ENCODE measurements at regions not wholly inside any gene's neighbourhood (a gene's known extent, or its start where the extent isn't known, plus 50 kb on each side); places are given as distances from the start of the nearest gene placed in this dataset.
"Not testable (repeated sequence)": the region's sequence is repeated elsewhere in the genome, so short reads cannot be mapped to it uniquely, and the experiment has no call there.

GRCh38 chr16:47977802-47978201 lies 178.0 kb downstream of the ABCC12 start:
- Histone ChIP-seq H3K9me3 (no peaks in the 10 kb centered on the region), H3K4me3 (no peak overlapping the region), H3K4me1 (no peaks in the 10 kb centered on the region), H3K27ac (no peak overlapping the region), H3K36me3 (no peaks in the 10 kb centered on the region), H3K27me3 (no peaks in the 10 kb centered on the region)
- WGBS, 2 donors = 8 to 18% methylated on average over 1 of the region's 1 CpG
- DNase-seq = no peak
- TF ChIP-seq POLR2A (IDR thresholded peaks at IDR 0.05) = no peak
- TF ChIP-seq, protein P1, sequence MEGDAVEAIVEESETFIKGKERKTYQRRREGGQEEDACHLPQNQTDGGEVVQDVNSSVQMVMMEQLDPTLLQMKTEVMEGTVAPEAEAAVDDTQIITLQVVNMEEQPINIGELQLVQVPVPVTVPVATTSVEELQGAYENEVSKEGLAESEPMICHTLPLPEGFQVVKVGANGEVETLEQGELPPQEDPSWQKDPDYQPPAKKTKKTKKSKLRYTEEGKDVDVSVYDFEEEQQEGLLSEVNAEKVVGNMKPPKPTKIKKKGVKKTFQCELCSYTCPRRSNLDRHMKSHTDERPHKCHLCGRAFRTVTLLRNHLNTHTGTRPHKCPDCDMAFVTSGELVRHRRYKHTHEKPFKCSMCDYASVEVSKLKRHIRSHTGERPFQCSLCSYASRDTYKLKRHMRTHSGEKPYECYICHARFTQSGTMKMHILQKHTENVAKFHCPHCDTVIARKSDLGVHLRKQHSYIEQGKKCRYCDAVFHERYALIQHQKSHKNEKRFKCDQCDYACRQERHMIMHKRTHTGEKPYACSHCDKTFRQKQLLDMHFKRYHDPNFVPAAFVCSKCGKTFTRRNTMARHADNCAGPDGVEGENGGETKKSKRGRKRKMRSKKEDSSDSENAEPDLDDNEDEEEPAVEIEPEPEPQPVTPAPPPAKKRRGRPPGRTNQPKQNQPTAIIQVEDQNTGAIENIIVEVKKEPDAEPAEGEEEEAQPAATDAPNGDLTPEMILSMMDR (IDR thresholded peaks at IDR 0.05) = no peak
- intact Hi-C loops (cut with DNase I) = no loop called here

DNA sequence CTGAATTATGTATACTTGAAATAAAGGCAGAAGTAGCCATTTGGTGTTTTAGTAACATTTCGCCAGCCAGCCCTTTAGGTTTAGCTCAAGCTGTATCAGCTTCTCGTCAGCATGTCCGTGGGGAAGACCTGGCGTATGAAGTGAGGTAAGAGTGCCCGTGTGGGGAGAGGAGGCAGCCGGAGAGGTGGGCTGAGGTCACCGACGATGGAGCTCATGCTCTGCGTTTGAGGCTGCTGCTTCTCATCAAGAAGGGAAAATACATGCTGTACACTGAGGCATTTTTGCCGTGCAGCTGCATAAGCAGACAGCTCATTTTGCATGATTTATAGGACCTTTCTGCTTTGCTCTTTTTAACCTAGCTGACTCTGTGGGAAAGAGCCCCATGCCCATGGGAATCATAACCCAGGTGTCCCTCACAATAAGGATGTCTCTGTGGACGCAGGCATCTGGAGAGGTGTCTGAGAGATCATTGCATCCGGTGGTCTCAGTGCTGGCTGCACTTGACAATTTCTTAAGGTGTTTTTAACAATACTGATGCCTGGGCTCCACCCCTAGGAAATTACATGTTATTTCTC lies 179.1 kb downstream of the ABCC12 start:
- Histone ChIP-seq H3K27me3 (no peaks in the 10 kb centered on the region), H3K36me3 (no peaks in the 10 kb centered on the region), H3K4me1 (no peaks in the 10 kb centered on the region), H3K9me3 (no peaks in the 10 kb centered on the region), H3K27ac (no peak overlapping the region), H3K4me3 (no peak overlapping the region)
- intact Hi-C loops (cut with DNase I) = no loop called here
- no peak for TF ChIP-seq POLR2A (IDR thresholded peaks at IDR 0.05)
- TF ChIP-seq, protein P1 (IDR thresholded peaks at IDR 0.05) = no peak
- 65 to 70% methylated on average over 11 to 12 of the region's 12 CpGs for WGBS, 2 donors
- no peak for DNase-seq

DNA sequence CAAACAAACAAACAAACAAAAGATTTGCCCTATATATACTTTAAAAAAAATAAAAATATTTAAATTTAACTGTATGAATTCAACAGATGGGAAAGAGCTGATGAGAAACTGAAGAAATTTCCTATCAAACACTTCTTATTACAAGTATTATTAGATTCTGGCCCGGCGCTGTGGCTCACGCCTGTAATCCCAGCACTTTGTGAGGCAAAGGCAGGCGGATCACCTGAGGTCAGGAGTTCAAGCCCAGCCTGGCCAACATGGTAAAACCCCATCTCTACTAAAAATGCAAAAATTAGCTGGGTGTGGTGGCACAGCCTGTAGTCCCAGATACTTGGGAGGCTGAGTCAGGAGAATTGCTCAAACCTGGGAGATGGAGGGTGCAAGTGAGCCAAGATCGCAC lies 180.8 kb downstream of the ABCC12 start:
- H3K27me3 ChIP-seq; H3K9me3 ChIP-seq; intact Hi-C loops (cut with DNase I); H3K27ac ChIP-seq; DNase-seq; H3K36me3 ChIP-seq; H3K4me3 ChIP-seq; H3K4me1 ChIP-seq: not testable (repeated sequence)
- WGBS, 2 donors = 81 to 89% methylated on average over 5 of the region's 5 CpGs

GRCh38 chr16:47973552-47973951 lies 182.2 kb downstream of the ABCC12 start:
- intact Hi-C loops (cut with DNase I) = no loop called here
- Histone ChIP-seq H3K4me1 (no peaks in the 10 kb centered on the region), H3K27me3 (no peaks in the 10 kb centered on the region), H3K4me3 (no peak overlapping the region), H3K36me3 (no peaks in the 10 kb centered on the region), H3K27ac (no peak overlapping the region), H3K9me3 (no peaks in the 10 kb centered on the region)
- WGBS, 2 donors = 90 to 92% methylated on average over 7 of the region's 7 CpGs
- no peak for TF ChIP-seq POLR2A (IDR thresholded peaks at IDR 0.05)
- TF ChIP-seq, protein P1 (IDR thresholded peaks at IDR 0.05) = no peak
- DNase-seq = no peak

GRCh38 chr16:47972246-47972985 lies 183.4 kb downstream of the ABCC12 start:
- H3K36me3 ChIP-seq = no peaks in the 10 kb centered on the region
- no peaks in the 10 kb centered on the region for H3K9me3 ChIP-seq
- TF ChIP-seq, protein P1 (IDR thresholded peaks at IDR 0.05) = no peak
- no peak for TF ChIP-seq POLR2A (IDR thresholded peaks at IDR 0.05)
- no peaks in the 10 kb centered on the region for H3K4me1 ChIP-seq
- H3K27ac ChIP-seq = no peak overlapping the region
- no peak overlapping the region for H3K4me3 ChIP-seq
- no peak for DNase-seq
- 53 to 61% methylated on average over 6 of the region's 6 CpGs for WGBS, 2 donors
- intact Hi-C loops (cut with DNase I) = no loop called here
- H3K27me3 ChIP-seq = no peaks in the 10 kb centered on the region
